ENCODE measurements at regions not wholly inside any gene's neighbourhood (a gene's known extent, or its start where the extent isn't known, plus 50 kb on each side); places are given as distances from the start of the nearest gene placed in this dataset.

GRCh38 chr6:23365732-23366131 is 760.3 kb upstream of the NRSN1 start:
- no peak overlapping the region for H3K4me3 ChIP-seq (ENCODE audit: low read depth, poor library complexity, severe bottlenecking)
- 88 to 89% methylated on average over 1 of the region's 1 CpG for WGBS, 2 donors
- intact Hi-C loops (cut with DNase I; ENCODE audit: low total_unique reads) = no loop called here
- TF ChIP-seq POLR2A (IDR thresholded peaks at IDR 0.05) = no peak
- DNase-seq (ENCODE audit: low spot score in 2 of 2) = no peak

- TF ChIP-seq POLR2A (IDR thresholded peaks at IDR 0.05) (no peak), CTCF (IDR thresholded peaks at IDR 0.05) (no peak)
- no peak for DNase-seq (ENCODE audit: low spot score in 2 of 2)
- 93 to 97% methylated on average over 1 of the region's 1 CpG for WGBS, 2 donors
- intact Hi-C loops (cut with DNase I; ENCODE audit: low total_unique reads) = no loop called here
- no peak overlapping the region for H3K4me3 ChIP-seq (ENCODE audit: low read depth, poor library complexity, severe bottlenecking)
These were observed 758.7 kb upstream of the NRSN1 start for GRCh38 chr6:23367311-23367710.

GRCh38 chr6:23368557-23368956 is 757.5 kb upstream of the NRSN1 start:
- no peak overlapping the region for H3K4me3 ChIP-seq (ENCODE audit: low read depth, poor library complexity, severe bottlenecking)
- intact Hi-C loops (cut with DNase I; ENCODE audit: low total_unique reads) = no loop called here
- TF ChIP-seq CTCF (IDR thresholded peaks at IDR 0.05) (no peak), POLR2A (IDR thresholded peaks at IDR 0.05) (no peak)
- no peak for DNase-seq (ENCODE audit: low spot score in 2 of 2)
- WGBS, 2 donors = 88 to 90% methylated on average over 1 of the region's 1 CpG

DNA sequence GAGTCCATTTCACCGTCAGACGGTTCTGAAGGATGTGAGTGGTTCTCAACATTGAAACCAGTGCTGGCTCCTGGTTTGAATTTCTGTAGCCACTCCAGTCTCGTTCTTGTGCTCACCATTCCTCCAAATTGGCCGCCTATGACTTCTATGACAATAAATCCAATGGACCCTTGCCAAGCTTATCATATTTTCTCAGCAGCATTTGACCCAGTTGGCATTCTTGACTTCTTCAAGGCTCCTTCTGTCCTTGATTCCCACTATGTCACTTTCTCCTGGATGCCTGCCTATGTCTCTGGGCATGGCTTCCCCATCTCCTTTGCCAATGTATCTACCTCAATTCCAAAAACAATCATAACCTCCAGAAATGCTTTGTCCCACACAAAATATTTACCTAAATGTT is 756.0 kb upstream of the NRSN1 start:
- H3K4me3 ChIP-seq (ENCODE audit: low read depth, poor library complexity, severe bottlenecking) = no peak overlapping the region
- no peak for TF ChIP-seq POLR2A (IDR thresholded peaks at IDR 0.05)
- no peak for TF ChIP-seq CTCF (IDR thresholded peaks at IDR 0.05)
- DNase-seq (ENCODE audit: low spot score in 2 of 2) = no peak
- intact Hi-C loops (cut with DNase I; ENCODE audit: low total_unique reads) = no loop called here
- 68 to 83% methylated on average over 4 of the region's 4 CpGs for WGBS, 2 donors

DNA sequence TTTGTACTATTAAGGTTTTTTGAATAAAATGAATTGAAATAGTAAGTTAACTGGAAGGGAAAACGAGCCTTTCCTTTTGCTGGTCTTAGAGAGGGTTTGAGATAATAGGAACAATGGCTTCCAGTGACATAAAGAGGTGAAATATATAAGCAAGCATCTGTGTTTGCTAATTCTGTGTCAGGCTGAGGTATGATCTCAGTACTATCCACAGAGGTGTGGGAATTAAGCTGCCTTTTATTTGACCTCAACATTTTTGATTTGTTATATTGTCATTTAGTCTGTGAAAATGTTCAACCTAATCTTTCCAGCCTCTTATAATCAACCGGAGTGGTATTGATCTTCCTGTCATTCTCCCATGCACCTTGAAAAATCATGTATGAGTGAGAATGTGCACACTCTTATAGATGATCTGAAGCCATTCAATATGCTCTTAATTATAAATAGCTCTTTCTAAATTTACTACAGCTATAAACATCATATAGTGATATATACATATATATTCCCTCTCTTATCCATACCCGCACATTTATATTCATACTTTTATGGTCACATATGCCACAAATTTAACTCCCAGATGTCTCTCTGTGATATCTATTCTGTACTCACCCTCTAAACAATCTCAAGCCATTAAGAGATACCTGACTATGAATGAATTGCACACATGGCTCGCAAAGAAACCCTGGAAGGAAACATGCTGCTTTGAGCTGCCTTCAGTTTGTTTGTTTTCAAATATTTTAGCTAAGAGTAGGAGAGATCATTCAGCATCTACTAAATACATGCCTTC is 754.7 kb upstream of the NRSN1 start:
- 60 to 78% methylated on average over 4 of the region's 4 CpGs for WGBS, 2 donors
- no peak for DNase-seq (ENCODE audit: low spot score in 2 of 2)
- intact Hi-C loops (cut with DNase I; ENCODE audit: low total_unique reads) = no loop called here
- H3K4me3 ChIP-seq (ENCODE audit: low read depth, poor library complexity, severe bottlenecking) = no peak overlapping the region
- TF ChIP-seq CTCF (IDR thresholded peaks at IDR 0.05) (no peak), POLR2A (IDR thresholded peaks at IDR 0.05) (no peak)

- no peak for TF ChIP-seq CTCF (IDR thresholded peaks at IDR 0.05)
- TF ChIP-seq POLR2A (IDR thresholded peaks at IDR 0.05) = no peak
- DNase-seq (ENCODE audit: low spot score in 2 of 2) = no peak
- intact Hi-C loops (cut with DNase I; ENCODE audit: low total_unique reads) = no loop called here
- no peak overlapping the region for H3K4me3 ChIP-seq (ENCODE audit: low read depth, poor library complexity, severe bottlenecking)
These were observed 748.2 kb upstream of the NRSN1 start for GRCh38 chr6:23377830-23378229.
